GM12864 (cell line): ENCODE measurements at regions not wholly inside any gene's neighbourhood (a gene's known extent, or its start where the extent isn't known, plus 50 kb on each side); places are given as distances from the start of the nearest gene placed in this dataset.

ENCODE experiments used
- DNase-seq: peaks from one replicate; pipeline ENCODE4 v3.0.0-alpha.2; 2011; ENCODE audit warnings: low read depth
- H3K4me3 ChIP-seq: 2 replicates; pipeline ENCODE4 v1.5.1; 2011; ENCODE audit warnings: mild to moderate bottlenecking, low read depth, low read length, control low read depth
- TF ChIP-seq, protein P1 (sequence below): IDR thresholded peaks from 2 replicates; pipeline ENCODE4 v1.5.1; 2011; ENCODE audit warnings: low read depth, mild to moderate bottlenecking, moderate library complexity, low read length, control low read depth, inconsistent platforms; ENCODE audit errors: missing control alignments

DNA sequence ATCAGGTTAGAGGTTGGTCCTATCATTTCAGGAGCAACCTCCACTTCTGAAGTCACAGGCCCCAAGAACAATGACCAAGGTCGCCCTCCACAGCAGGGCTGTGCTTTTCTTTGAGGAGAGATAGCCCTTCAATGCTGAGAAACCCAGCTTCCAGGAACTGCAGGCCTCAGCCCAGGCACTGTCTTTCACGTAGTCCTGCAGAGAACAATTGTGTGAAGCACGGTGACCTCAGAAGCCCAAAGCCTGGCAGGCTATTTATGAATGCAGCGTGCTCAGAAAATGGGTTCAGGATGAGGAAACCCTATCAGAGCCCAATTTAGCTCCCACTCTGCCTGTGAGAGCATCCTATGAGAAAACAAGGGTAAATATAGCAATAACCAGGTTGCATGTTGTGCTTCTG, 388.3 kb downstream of the PLK2 start:
- TF ChIP-seq, protein P1, sequence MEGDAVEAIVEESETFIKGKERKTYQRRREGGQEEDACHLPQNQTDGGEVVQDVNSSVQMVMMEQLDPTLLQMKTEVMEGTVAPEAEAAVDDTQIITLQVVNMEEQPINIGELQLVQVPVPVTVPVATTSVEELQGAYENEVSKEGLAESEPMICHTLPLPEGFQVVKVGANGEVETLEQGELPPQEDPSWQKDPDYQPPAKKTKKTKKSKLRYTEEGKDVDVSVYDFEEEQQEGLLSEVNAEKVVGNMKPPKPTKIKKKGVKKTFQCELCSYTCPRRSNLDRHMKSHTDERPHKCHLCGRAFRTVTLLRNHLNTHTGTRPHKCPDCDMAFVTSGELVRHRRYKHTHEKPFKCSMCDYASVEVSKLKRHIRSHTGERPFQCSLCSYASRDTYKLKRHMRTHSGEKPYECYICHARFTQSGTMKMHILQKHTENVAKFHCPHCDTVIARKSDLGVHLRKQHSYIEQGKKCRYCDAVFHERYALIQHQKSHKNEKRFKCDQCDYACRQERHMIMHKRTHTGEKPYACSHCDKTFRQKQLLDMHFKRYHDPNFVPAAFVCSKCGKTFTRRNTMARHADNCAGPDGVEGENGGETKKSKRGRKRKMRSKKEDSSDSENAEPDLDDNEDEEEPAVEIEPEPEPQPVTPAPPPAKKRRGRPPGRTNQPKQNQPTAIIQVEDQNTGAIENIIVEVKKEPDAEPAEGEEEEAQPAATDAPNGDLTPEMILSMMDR: no peak
- DNase-seq: no peak
- H3K4me3 ChIP-seq: no peak overlapping the region

- TF ChIP-seq, protein P1: no peak
- DNase-seq: no peak
Observed at GRCh38 chr5:58069846-58070245, 390.0 kb downstream of the PLK2 start.

DNA sequence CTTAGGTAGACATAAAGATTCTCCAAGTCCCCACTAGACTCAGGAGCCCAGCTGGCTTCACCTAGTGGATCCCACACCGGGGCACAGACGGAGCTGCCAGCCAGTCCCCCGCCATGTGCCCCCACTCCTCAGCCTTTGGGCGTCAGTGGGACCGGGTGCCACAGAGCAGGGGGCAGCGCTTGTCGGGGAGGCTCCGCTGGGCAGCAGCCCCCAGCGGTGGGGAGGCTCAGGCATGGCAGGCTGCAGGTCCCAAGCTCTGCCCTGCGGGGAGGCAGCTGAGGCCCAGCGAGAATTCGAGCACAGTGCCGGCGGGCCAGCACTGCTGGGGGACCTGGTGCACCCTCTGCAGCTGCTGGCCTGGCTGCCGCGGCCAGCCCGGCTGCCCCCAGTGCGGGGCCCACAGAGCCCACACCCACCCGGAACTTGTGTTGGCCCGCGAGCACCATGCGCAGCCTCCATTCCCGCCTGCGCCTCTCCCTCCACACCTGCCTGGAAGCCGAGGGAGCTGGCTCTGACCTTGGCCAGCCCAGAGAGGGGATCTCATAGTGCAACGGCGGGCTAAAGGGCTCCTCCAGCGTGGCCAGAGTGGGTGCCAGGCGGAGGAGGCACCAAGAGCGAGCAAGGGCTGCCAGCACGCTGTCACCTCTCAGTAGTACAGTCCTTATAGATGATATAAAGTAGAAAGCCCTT, 390.7 kb downstream of the PLK2 start:
- no peak overlapping the region for H3K4me3 ChIP-seq

More at GRCh38 chr5:58069846-58070245, 390.0 kb downstream of the PLK2 start:
- no peak overlapping the region for H3K4me3 ChIP-seq

DNA sequence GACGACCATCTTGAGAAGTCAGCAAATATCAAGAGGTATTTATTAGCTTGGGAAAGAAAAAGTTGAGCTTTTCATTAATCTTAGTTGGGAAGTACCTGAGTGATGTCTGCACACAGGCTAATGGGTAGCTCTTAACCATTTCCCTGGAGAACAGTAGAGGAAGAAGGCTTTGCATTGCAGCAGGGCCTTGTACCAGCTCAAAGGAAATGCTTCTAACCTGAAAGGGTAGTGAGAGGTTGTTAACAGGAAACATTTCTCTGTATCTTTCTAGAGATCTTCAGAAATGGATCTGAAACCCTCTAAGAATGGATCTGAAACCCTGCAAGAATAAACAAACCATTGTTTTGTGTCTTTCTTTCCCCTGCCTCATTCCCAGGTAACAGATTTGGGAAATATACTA, 393.3 kb downstream of the PLK2 start:
- TF ChIP-seq, protein P1: no peak
- no peak overlapping the region for H3K4me3 ChIP-seq

More for the DNA sequence above, 390.7 kb downstream of the PLK2 start:
- TF ChIP-seq, protein P1: no peak
- DNase-seq: no peak

DNA sequence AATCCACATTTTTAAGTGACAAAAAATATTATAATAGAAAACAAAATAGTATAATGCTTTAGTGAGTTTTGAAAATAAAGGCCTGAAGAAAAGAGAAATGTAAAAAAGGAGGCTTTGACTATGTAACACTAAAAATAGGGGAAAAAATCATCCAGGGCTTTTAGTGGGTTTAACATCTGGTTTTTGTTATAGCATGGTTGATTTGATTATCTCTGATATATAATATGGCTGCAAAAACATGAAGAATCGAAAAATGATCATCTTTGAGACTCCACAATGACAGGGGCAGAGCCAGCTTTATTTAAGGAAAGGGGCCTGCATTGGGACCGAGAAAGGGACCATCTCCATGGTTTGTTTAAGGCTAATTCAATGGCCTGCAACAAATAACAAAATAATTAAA, 393.8 kb downstream of the PLK2 start:
- H3K4me3 ChIP-seq: no peak overlapping the region
- TF ChIP-seq, protein P1: no peak
- no peak for DNase-seq

More for the DNA sequence above, 393.3 kb downstream of the PLK2 start:
- DNase-seq: no peak

DNA sequence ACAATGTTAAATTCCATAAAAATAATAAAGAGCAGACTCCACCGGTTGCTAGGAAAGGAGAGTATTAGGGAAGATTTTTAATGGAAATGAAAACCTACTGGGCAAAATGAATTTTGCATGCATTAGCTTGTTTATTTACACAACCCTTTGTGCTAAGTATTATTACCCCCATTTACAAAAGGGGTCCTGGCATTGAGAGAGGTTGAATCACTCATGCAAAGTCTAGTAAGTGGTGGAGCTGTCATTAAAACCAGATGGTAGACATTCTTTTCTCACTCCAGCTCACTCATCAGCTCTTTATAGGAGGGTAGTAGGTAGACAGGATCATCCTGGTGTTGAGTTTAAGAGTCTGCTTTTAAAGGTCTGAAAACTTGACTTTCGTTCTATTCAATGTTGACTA, 395.1 kb downstream of the PLK2 start:
- TF ChIP-seq, protein P1: no peak
- no peak for DNase-seq
- no peak overlapping the region for H3K4me3 ChIP-seq

- DNase-seq: no peak
- TF ChIP-seq, protein P1: no peak
Observed at GRCh38 chr5:58060996-58061395, 398.9 kb downstream of the PLK2 start.

More at GRCh38 chr5:58060996-58061395, 398.9 kb downstream of the PLK2 start:
- H3K4me3 ChIP-seq: no peak overlapping the region
